ENCODE measurements at regions not wholly inside any gene's neighbourhood (a gene's known extent, or its start where the extent isn't known, plus 50 kb on each side); places are given as distances from the start of the nearest gene placed in this dataset.
"Not testable (repeated sequence)": the region's sequence is repeated elsewhere in the genome, so short reads cannot be mapped to it uniquely, and the experiment has no call there.

DNA sequence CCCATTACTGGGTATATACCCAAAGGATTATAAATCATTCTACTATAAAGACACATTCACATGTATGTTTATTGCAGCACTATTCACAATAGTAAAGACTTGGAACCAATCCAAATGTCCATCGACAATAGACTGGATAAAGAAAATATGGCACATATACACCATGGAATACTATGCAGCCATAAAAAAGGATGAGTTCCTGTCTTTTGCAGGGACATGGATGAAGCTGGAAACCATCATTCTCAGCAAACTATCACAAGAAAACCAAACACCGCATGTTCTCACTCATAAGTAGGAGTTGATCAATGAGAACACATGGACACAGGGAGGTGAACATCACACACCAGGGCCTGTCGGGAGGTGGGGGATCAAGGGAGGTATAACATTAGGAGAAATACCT is 62.2 kb upstream of the FBXL17 start:
- not testable (repeated sequence) for DNase-seq (ENCODE audit: low spot score)

GRCh38 chr5:108442063-108442651 is 60.3 kb upstream of the FBXL17 start:
- DNase-seq (ENCODE audit: low spot score): not testable (repeated sequence)

DNA sequence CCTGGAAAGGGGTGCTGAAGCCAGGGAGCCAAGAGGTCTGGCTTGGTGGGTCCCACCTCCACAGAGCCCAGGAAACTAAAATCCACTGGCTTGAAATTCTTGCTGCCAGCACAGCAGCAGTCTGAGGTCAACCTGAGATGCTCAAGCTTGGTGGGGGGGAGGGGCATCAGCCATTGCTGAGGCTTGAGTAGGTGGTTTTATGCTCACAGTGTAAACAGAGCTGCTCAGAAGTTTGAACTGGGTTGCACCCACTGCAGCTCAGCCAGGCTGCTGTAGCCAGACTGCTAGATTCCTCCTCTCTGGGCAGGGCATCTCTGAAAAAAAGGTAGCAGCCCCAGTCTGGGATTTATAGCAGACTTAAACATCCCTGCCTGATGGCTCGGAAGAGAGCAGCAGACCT is 55.5 kb upstream of the FBXL17 start:
- no peak for DNase-seq (ENCODE audit: low spot score)

DNA sequence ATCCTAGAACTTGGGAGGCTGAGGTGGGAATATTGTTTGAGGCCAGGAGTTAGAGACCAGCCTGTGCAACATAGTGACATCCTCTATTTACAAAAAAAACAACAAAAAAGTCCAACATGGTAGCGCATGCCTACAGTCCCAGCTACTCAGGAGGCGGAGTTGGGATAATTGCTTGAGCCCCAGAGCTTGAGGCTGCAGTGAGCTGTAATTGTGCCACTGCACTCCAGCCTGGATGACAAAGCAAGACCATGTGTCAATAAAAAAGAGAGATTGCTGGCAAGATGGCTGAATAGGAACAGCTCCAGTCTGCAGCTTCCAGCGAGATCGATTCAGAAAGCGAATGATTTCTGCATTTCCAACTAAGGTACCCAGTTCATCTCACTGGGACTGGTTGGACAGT is 54.8 kb upstream of the FBXL17 start:
- DNase-seq (ENCODE audit: low spot score): no peak

DNA sequence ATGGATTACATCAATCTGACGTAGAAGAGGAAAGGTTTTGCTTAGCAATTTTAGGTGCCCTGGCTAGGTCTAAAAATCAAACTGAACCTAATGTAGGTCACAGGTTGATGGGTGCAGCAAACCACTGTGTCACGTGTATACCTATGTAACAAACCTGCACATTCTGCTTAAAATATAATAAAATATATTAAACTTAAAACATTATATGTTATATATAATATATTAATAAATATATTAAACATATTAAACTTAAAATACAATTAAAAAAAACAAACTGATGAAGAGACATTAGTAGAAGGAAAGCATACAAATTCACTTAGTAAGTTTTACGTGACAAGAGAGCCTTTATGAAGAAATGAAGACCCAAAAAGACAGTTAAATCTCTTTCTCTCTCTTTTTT is 51.7 kb upstream of the FBXL17 start:
- no peak for DNase-seq (ENCODE audit: low spot score)

- DNase-seq (ENCODE audit: low spot score): no peak
These were observed 50.1 kb upstream of the FBXL17 start for GRCh38 chr5:108432024-108432423.
